Globus pallidus (tissue), 1 donor: ENCODE measurements at regions not wholly inside any gene's neighbourhood (a gene's known extent, or its start where the extent isn't known, plus 50 kb on each side); places are given as distances from the start of the nearest gene placed in this dataset.
"Not testable (repeated sequence)": the region's sequence is repeated elsewhere in the genome, so short reads cannot be mapped to it uniquely, and the experiment has no call there.

Experiments
- DNase-seq: peaks from one replicate; pipeline ENCODE4 v3.0.0-alpha.2; 2015; ENCODE audit warnings: low spot score

GRCh38 chr3:177394231-177395024 is 197.1 kb upstream of the TBL1XR1 start:
- DNase-seq, result not testable (repeated sequence)

GRCh38 chr3:177396733-177397132 is 199.5 kb upstream of the TBL1XR1 start:
- DNase-seq, result no peak

- DNase-seq, result no peak
Observed at GRCh38 chr3:177401375-177401774, 204.1 kb upstream of the TBL1XR1 start.

GRCh38 chr3:177402533-177402932 is 205.3 kb upstream of the TBL1XR1 start:
- no peak for DNase-seq

- DNase-seq, result no peak
Observed at GRCh38 chr3:177405191-177405672, 207.9 kb upstream of the TBL1XR1 start.

- no peak for DNase-seq
Observed at GRCh38 chr3:177410730-177411129, 213.4 kb upstream of the TBL1XR1 start.

GRCh38 chr3:177411201-177411600 is 213.9 kb upstream of the TBL1XR1 start:
- no peak for DNase-seq

GRCh38 chr3:177412677-177413170 is 215.4 kb upstream of the TBL1XR1 start:
- not testable (repeated sequence) for DNase-seq

- DNase-seq, result no peak
Observed at GRCh38 chr3:177414093-177414492, 216.8 kb upstream of the TBL1XR1 start.

GRCh38 chr3:177418787-177419186 is 221.5 kb upstream of the TBL1XR1 start:
- no peak for DNase-seq

GRCh38 chr3:177419904-177420601 is 222.8 kb upstream of the TBL1XR1 start:
- no peak for DNase-seq

- DNase-seq, result no peak
Observed at GRCh38 chr3:177420651-177421480, 223.6 kb upstream of the TBL1XR1 start.

- DNase-seq, result no peak
Observed at GRCh38 chr3:177421481-177421785, 224.2 kb upstream of the TBL1XR1 start.

- no peak for DNase-seq
Observed at GRCh38 chr3:177424521-177424920, 227.2 kb upstream of the TBL1XR1 start.

- DNase-seq, result no peak
Observed at GRCh38 chr3:177425042-177425441, 227.8 kb upstream of the TBL1XR1 start.

GRCh38 chr3:177426106-177426877 is 229.0 kb upstream of the TBL1XR1 start:
- no peak for DNase-seq

- no peak for DNase-seq
Observed at GRCh38 chr3:177426878-177427495, 229.7 kb upstream of the TBL1XR1 start.

GRCh38 chr3:177427540-177427939 is 230.3 kb upstream of the TBL1XR1 start:
- no peak for DNase-seq

GRCh38 chr3:177429079-177429478 is 231.8 kb upstream of the TBL1XR1 start:
- no peak for DNase-seq

- no peak for DNase-seq
Observed at GRCh38 chr3:177429771-177430170, 232.5 kb upstream of the TBL1XR1 start.

GRCh38 chr3:177430653-177431052 is 233.4 kb upstream of the TBL1XR1 start:
- DNase-seq, result no peak
